Left ventricle myocardium superior (tissue), 1 donor: ENCODE measurements at regions not wholly inside any gene's neighbourhood (a gene's known extent, or its start where the extent isn't known, plus 50 kb on each side); places are given as distances from the start of the nearest gene placed in this dataset.

Experiments used
- ATAC-seq: fragments of 200-7000 bp; cut with Tn5 transposase; one replicate; pipeline ENCODE4 v1.9.1; 2020; ENCODE audit warnings: mild to moderate bottlenecking, moderate library complexity
- DNase-seq: peaks from one replicate; pipeline ENCODE4 v3.0.0-alpha.2; 2020
- intact Hi-C: fragments of 100-400 bp; cut with micrococcal nuclease; formaldehyde crosslinking; loops from one replicate; pipeline ENCODE4 v1.11.0; 2022
- donor health status: DM: no; HTN: yes; CAD: no; lungs with severe emphysema.

- intact Hi-C loops, result no loop called here
- ATAC-seq (no peak), DNase-seq (no peak)
Measured at GRCh38 chr11:30089921-30090320, 73.1 kb upstream of the KCNA4 start.

DNA sequence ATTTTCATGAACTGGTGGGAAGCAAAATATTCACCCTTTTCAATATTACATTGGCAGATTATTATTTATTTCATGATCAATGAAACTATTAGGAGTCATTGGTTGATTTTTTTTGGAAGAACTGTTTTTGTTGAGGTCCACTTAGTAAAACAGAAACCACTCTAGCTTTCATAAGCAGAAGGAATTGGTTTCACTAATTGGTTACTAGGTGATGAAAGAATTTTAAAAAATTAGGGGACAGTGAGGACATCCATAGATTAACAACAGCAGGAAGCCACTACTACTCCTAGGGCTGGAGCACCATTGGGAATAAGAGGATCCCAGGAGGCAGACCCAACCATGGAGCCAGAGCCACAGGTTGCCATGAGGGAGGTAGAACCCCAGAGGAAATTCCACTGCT is 74.4 kb upstream of the KCNA4 start:
- DNase-seq (no peak), ATAC-seq (no peak)
- intact Hi-C loops, result no loop called here

DNA sequence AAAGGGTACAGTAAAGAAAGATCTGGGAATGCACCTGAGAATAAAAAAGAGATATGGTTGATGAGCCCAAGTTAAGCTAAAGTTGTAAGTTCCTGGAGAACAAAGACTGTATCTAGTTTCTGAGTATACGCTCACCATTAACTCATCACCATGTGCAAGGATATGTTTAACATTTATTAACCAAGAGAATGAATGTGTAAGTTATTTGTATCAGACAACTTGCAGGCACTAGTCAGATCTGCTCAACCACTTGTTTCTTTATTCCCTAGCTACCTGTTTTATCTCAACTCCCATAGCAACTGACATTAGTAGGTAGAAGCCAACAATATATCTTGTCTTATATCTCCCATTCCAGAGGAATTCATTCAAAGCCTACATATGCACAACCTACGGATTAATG is 74.9 kb upstream of the KCNA4 start:
- ATAC-seq (no peak), DNase-seq (no peak)
- intact Hi-C loops, result no loop called here

GRCh38 chr11:30092518-30092917 is 75.7 kb upstream of the KCNA4 start:
- ATAC-seq, result no peak
- no peak for DNase-seq
- intact Hi-C loops, result no loop called here

DNA sequence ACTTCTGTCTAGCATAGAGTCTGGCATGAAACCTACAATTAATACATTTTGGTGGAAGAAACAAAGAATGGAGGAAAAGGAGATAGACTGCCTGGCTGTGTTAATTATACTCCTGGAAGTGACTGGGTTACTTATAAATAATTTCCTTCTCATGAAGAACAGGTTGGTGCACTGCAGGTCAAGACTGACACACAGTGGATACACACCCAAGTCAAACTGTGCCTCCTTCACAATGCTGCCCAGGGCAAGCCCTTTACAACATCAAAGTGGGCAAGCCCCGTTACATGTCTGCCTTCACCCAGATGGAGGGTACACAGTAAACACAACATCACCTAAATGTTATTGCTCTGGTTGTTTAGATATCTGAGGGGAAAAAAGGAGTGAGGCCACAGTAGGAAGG is 83.7 kb upstream of the KCNA4 start:
- intact Hi-C loops, result no loop called here
- ATAC-seq, result no peak
- DNase-seq, result no peak

DNA sequence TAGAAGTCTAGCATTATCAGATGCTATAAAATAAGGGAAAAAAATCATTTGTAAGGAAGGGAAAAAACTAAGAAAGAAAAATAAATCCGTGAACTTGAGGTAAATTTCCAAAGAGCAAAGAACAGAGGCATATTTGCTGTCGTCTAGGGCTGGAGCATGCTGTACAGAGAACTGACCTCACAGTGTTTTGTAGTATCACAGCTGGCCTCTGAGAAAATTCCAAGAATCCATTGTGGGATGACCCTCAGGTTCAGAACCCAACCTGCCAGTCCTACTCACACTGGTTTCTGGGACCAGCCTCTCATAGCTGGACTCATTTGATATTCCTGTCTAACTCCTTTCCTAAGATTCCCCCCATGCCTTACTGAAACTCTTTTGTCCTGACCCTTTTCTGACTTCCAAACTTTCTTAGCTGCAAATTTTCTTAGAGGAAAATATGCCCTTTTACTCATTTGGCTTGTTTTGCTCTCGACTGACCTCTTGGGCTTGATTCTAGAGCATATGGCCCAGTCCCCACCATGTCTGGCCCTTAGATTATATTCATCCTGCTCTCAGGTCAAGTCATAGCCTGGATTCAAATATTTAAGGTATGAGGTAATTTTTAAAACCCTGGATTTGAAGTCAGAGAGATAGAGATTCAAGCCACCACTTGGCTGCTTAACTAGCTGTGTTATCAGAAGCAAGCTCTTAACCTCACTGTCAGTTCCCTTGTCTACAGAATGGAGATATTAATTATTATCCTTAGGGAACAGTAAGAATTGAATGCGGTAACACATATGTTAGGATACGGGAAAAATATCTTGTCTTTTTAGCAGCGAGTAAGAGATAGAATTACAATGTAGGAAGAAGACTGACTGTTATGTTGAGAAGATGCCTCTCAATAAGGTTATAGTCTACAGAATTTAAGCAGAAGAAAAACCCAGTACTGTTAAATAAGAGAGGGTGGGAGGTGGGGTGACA is 89.7 kb upstream of the KCNA4 start:
- intact Hi-C loops, result no loop called here
- ATAC-seq, result no peak
- DNase-seq, result no peak

GRCh38 chr11:30107899-30108298 is 91.1 kb upstream of the KCNA4 start:
- ATAC-seq (peak; percentile 43), DNase-seq (no peak)
- intact Hi-C loops, result no loop called here

- intact Hi-C loops, result no loop called here
- ATAC-seq, result no peak
- DNase-seq, result no peak
Measured at GRCh38 chr11:30109774-30110173, 92.9 kb upstream of the KCNA4 start.

- DNase-seq, result no peak
- no peak for ATAC-seq
- intact Hi-C loops, result no loop called here
Measured at GRCh38 chr11:30110691-30111090, 93.9 kb upstream of the KCNA4 start.

DNA sequence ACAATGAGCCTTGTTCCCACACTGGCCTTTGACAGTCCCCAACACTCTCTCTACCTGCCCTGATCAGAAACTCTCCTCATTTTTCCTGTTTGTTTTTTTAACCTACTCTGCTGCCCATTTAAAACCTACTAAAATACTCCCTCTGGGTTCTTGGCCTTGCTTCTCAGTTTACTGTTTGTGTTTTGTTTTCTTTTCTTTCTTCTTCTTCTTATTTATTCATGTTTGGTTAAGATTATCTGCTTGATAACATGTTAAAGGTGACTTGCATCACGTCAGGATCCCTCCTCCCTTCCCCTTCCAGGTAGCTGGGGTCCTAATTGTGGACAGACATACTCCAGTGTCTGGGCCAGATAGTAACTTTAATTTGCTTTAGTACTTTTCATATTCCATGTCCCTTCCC is 95.0 kb upstream of the KCNA4 start:
- DNase-seq (no peak), ATAC-seq (no peak)
- intact Hi-C loops, result no loop called here

- ATAC-seq, result no peak
- DNase-seq, result no peak
- intact Hi-C loops, result no loop called here
Measured at GRCh38 chr11:30113326-30113898, 96.6 kb upstream of the KCNA4 start.

GRCh38 chr11:30116512-30116911 is 99.7 kb upstream of the KCNA4 start:
- ATAC-seq (no peak), DNase-seq (no peak)
- intact Hi-C loops, result no loop called here

DNA sequence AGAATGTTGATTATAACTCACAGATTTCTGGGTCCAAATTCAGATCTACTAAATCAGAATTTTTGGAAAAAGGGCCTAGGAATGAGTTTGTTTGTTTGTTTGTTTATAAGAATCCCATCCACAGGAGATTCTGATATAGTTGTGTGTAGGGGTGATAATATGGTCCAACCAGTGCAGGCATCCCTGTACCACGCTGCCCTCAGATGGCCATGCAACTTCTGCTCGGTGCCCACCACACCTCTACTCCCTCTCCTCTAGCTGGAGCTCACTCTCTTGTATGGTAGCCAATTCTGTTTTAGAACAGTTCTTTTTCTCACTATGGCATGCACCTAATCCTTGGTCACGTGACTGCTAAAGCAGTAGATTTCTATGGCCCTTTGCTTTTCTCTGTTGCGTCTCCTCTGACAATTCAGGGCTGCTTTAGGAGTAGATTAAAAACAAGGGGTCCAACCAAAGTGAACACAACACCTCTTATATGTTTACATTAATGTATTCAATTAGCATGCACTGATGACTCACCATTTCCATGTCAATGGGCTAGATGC is 103.3 kb upstream of the KCNA4 start:
- DNase-seq (no peak), ATAC-seq (no peak)
- intact Hi-C loops, result no loop called here

- DNase-seq (no peak), ATAC-seq (no peak)
- intact Hi-C loops, result no loop called here
Measured at GRCh38 chr11:30125456-30125855, 105.4 kb upstream of the FSHB start.

- ATAC-seq (no peak), DNase-seq (no peak)
- intact Hi-C loops, result no loop called here
Measured at GRCh38 chr11:30128269-30128932, 102.4 kb upstream of the FSHB start.

DNA sequence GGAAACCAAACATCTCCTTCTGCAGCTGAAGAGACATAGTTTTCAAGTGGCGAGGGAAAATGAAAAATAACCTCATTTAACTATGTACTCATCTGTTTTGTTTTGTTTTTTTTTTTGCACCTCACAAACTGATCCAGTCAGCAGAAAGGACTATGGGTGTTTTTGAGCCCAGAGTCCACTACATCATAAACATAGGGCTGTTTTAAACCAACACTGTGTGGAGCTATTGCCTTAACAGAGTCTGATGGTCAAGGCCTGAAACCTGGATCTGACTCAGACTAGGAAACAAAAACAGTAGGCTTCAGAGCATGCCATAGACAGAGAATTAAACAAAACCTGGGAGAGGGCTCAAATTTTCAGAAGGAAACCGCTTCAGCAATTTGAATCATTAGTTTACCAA is 99.3 kb upstream of the FSHB start:
- ATAC-seq, result peak; percentile 68
- no peak for DNase-seq
- intact Hi-C loops, result no loop called here

GRCh38 chr11:30133281-30133680 is 97.5 kb upstream of the FSHB start:
- DNase-seq (no peak), ATAC-seq (no peak)
- intact Hi-C loops, result no loop called here

DNA sequence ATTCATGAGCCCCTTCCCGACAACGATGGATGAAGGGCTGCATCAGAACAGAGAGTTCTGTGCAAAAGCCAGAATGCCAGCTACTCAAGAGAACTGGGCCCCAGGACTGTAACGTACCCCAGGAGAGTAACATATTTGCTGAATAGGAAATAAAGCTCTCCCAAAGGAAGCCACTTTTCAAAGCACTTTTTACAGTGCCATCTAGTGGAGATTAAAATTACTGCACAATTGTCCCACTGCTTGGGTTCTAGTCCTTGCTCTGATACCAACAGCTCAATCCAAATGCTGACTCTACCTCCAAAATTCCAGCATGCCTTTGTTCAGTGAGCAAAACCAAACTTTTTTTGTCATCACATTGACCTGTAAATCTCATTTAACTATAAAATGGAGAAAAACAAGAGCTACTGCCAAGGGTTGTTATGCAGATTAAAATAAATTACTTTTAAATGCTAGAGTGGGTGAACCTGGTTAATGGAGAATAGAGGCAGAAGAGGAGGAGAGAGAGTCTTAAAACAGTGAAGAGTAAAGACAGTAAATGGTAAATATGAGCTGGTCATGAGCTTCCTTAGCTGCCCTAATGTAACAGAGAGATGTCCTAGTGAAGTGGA is 87.6 kb upstream of the FSHB start:
- ATAC-seq (no peak), DNase-seq (no peak)
- intact Hi-C loops, result no loop called here

DNA sequence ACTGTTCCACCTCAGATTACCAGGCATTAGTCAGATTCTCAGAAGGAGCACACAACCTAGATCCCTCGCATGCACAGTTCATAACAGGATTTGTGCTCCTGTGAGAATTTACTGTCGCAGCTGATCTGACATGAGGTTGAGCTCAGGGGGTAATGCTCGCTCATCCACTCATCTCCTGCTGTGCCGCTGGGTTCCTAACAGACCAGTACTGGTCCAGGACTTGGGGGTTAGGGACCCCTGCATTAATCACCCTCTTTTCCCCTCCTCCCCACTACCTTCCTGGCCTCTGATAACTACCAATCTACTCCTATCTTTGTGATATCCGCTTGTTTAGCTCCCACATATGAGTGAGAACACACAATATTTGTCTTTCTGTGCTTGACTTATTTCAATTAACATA is 83.5 kb upstream of the FSHB start:
- no peak for ATAC-seq
- intact Hi-C loops, result no loop called here

GRCh38 chr11:30149998-30150397 is 80.8 kb upstream of the FSHB start:
- no peak for DNase-seq
- intact Hi-C loops, result no loop called here
- ATAC-seq, result no peak

More for the DNA sequence above, 83.5 kb upstream of the FSHB start:
- DNase-seq, result no peak
